HG03571 (cell line): ENCODE measurements at regions not wholly inside any gene's neighbourhood (a gene's known extent, or its start where the extent isn't known, plus 50 kb on each side); places are given as distances from the start of the nearest gene placed in this dataset.

Experiments
- ATAC-seq: cut with Tn5 transposase; IDR thresholded peaks from one replicate; pipeline ENCODE4 v1.9.1; 2021; ENCODE audit not compliant: unreplicated experiment

DNA sequence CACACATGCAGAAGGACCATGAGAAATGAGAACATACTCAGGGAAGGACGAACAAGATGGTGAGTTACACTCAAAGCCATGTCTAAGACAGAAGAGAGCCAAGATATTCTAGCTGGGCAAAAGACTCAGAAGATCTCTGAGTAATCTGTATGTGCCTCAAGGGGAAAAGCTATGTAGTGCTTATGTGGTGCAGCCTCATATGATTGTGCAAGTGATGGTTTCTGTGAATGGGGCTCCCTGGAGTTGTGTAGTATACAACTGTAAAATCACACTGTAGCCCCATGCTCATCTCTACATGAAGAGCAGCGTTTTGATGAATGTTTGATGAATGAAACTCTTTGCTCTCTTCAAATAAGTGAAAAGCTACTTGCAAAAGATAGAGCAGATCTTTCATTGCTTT lies 57.5 kb downstream of the OSR1 start:
- ATAC-seq, result no peak

DNA sequence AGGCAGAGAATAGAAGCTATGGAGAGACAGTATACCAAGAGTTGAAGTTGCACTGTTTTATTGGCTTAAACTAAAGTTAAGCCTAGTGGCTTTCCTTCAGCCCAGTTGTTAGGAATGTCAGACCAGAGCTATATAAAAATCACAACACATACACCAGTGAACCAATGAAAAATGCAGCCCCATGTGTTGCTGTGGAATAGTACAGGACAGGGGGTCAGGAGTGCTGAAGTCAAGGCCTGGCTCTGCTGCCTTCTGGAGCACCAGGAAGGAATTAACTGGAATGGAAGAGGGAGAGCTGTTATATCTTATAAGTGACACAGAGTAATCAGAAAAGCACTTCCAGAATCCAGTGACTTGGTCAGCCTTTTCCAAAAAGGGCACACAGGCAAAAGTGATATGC lies 58.9 kb downstream of the OSR1 start:
- no peak for ATAC-seq

DNA sequence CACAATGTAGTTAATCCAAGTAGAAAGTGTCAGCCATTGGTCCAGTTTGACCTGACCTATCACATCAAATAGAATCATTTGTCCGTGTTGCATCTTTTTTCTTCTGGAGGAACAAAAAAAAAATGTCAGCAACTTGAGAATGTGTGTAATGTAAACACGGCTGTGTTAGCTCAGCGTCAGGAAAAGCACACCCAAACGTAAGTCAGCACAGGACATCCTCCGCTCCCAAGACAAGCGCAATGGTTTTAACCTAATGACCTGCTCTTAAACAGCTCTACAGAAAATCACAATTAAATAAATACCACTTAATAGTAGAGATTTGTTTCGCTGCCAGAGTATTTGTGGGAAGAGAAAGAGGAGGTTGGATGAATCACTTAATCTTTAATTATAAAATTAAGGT lies 59.4 kb downstream of the OSR1 start:
- ATAC-seq, result no peak

DNA sequence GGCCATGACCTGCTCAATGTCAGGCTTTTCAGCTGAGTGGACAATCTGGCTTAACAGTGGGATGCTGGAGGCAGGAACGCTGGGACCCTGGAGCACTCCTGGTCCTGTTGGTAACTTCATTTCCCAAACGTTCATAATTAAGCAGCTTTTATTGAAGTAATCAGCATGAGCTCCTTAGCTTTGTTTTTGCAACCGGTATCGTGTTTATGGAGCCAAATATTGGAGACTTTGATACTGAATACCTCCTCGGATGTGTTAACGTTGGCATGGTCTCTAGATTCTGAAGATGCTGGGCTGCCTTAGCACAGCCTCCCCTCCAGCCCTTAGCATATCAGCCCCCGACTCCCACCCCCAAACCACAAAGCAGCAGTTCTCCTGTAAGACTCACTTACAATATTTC lies 60.7 kb downstream of the OSR1 start:
- no peak for ATAC-seq

DNA sequence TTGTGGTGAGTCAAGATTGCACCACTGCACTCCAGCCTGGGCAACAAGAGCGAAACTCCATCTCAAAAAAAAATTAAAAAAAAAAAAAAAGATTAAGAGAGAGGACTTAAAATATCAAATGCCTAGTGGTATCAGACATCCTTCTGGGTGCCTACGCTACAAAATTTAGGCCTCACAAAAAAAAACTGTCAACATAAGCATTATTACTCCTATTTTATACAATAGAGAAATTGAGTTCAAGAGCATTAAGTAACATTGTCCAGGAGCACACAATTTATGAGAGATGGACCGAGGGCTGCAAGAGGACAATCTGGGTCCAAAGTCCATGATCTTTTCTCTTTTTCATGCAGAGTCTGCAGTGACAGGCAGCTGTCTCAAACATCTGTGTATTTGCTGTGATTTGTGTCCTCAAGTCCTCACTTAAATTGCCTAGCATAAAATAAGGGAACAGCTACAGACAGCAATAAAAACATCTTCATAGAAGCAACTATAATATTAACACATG lies 62.4 kb downstream of the OSR1 start:
- no peak for ATAC-seq

DNA sequence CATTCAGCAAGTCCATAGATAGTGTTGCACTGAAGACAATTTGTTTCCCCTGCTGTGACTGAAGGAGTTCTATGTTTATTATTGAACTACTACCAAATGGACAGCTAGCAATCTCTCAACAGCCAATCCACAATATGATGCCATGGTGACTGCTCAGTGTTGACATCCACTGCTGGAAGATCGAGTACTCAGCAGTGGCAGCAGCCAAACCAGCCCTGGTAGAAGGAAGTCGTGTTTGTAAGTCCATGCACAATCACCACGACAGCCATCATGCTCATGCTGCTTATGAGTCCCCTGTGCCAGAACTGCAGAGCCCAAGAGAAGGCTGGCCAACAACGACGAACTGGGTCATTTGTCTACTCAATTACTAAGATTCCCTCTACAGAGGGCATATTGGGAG lies 66.4 kb downstream of the OSR1 start:
- no peak for ATAC-seq

DNA sequence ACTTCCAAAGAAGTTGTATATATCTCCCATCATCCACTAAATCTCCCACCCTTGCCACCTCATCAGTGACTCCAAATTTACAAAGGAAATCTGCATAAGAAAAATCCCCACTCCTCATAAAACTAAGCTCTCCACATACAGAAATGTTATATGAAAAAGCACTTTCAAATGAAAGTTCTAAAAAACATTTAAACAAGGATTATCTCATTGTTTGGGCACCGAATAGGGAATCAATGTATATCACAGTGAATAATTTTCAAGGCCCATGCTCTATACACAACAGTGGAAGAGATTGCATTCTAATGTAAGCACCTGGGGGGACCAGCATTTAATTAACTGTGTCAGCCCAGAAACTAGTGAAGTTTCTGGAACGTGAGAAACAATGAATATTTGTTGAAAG lies 70.1 kb downstream of the OSR1 start:
- no peak for ATAC-seq

DNA sequence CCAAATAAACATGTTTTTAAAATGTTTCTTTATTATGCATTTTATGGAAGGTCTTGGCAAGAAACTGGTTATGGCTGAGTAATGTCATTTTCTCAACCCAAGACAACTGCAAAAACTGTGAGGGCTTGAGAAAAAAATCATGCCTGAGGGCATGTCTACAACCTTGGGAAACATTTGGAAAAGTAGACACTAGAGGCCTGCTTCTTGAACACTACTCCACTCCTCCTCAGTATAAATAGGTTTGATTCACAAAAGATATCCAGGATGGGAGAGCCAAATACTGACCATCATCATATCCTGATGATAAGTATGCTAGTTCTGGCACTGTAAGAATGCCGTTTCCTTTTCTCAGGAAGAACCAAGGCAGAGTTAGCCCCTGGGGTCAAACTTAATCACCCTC lies 71.1 kb downstream of the OSR1 start:
- ATAC-seq, result no peak

DNA sequence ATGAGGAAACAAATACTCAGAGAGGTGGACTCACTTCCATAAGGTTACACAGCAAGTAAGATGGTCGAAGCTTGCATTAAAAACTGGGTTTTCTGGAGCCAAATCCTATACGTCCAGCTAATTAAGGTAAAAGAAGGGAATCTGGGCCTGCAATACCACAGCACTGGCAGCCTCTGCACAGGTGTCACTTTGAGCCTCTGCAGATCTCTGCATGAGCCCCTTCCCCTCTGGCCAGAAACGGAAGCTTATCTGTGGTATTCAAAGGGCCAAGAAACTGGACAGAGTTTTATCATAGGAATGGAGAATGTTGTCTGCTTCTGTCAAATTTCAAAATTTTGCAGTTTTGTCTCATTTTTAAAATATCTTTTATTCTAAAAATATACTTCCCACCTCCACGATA lies 76.1 kb downstream of the OSR1 start:
- ATAC-seq, result no peak

DNA sequence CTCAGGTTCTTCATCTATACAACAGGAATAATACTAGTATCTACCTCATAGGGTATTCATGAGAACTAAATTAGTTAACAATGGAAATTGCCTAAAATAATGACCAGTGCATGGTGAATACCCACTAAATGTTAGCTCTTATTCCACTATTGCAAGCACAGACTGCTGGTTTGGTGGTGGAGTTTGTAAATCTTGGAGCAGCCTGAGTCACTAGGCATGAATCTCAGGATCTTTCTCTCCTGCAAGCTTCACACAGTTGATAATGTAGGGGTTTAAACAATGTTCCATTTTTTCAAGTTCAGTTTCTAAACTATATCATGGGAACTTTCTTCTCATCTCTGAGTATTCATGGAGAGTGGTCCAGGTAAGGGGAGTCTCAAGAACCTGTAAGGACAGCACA lies 84.0 kb downstream of the OSR1 start:
- ATAC-seq, result no peak

DNA sequence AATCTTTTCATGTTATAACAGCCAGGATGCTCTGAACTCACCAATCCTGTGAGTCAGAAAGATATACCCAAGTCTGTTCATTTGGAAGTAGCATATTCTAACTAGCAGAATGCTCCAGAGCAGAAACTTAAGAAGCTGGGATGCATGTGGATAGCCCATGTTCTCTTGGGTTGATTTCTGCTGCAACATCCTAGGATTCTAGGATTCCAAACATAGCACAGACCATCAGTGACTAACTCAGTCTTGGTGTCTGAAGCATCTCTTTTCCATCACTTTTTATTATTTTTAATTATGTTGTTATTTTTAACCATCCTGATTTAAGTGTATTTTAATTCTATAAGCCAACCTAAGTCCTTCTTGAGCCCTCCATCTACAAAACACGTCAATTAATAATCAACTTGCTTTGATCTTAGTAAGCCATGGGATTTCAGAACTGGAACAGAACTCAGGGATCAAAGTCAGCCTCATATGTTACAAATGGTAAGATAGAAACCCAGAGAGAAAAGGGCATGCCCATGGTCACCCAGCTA lies 85.4 kb downstream of the OSR1 start:
- ATAC-seq, result no peak

DNA sequence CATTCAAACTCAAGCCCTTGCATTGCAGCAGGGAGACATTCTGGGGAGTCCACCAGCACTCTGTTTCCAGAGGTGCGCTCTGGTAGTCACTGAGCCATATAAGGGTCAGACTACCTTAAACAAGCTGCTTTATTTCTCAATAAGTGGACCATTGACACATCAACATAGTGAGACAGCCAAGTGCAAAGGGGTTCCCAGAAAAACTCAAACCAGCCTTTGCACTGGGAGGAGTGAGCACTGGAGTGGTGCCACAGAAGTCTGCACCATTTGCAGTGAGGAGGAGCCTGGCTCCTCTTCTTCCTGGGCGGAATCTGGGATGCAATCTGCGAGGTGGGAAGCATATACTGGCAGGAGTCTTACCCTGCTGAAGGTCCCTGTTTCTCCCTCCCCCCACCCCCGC lies 86.4 kb downstream of the OSR1 start:
- no peak for ATAC-seq

DNA sequence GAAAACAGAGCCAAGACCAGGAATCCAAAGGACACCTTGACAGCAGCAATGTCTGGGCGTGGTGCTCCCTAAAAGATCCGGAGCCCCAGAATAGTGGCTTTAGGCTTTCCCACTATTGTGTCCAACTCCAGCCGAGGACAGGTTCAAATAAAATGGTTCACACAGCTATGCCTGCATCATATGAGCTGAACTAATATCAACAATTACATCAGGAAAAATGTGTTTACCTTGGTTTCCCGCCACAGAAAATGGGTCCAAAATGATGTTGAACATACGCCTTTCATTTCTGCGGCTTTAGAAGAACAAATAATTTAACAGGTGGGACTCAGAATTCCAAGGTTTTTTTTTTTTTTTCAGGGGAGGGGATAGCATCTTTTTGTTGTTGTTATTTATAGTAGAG lies 93.6 kb downstream of the OSR1 start:
- no peak for ATAC-seq

DNA sequence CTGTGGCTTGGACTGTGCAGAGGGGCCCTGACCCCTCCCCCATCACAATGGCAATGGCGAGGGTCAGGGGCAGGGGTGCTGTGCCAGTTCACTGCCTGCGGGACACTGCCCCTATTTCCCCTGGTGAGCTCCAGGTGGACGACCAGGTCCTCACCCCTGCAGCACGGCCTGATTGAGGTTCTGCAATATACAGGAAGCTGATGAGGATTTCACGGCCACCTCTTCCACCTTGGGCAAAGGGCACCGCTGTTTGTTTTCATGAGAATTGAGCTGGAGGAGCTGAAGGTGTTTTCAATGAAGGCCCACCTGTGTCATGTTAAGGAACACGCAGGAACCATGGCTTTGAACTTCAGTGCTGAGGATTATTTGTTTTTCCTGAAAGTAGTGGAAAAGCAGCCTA lies 96.3 kb downstream of the OSR1 start:
- no peak for ATAC-seq

DNA sequence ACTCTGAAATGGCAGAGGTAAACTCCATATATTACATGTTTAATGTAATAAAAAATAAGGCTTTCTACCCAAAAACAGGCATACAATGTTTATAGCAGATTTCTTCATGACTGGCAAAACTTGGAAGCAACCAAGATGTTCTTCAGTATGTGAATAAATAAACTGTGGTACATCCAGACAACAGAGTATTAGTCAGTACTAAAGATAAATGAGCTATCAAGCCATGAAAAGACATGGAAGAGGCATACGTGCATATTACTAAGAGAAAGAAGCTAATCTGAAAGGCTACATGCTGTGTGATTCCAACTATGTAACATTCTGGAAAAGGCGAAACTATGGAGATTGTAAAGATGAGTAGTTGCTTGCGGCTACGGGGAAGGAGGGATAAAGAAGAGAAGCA lies 97.4 kb downstream of the OSR1 start:
- no peak for ATAC-seq

DNA sequence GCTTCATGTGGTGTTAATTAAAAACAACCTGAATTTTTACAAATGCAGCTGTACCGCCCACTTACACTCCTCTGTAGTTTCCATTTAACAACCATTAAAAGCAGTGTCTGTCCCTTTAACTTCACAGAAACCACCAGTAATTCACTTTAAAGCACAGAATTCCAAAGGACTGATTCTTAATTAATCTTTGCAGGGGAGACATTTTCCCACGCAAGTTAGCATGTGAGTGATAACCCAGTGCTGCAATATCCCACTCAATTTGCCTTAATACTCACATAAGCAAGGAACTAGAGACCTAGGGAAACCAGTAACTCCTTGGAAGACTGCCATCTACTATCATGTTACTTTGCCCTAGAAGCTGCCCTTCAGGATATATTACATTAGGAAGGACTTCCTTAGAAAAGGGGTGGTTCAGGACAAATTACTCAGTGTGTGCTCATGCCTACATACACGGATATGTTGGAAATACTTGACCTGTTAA lies 102.3 kb downstream of the OSR1 start:
- no peak for ATAC-seq

DNA sequence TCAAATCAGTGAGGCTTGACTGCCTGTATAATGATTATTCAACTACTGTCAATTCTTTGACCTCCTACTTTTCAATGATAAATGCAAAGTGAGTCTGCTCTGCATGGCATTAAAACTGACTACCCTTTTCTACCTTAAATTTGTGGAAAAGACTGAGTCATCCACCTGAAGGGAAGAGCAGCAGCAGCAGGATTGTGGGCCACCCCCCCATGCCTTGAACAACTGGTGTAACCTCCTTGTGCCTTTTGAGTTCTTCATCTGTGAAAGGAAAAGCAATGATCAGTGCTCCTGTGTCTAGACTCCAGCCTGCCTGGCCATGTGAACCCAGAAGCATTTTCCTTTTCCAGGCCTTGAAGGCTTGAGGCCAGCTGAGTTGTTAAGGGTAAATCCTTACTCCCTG lies 102.9 kb downstream of the OSR1 start:
- ATAC-seq, result no peak

DNA sequence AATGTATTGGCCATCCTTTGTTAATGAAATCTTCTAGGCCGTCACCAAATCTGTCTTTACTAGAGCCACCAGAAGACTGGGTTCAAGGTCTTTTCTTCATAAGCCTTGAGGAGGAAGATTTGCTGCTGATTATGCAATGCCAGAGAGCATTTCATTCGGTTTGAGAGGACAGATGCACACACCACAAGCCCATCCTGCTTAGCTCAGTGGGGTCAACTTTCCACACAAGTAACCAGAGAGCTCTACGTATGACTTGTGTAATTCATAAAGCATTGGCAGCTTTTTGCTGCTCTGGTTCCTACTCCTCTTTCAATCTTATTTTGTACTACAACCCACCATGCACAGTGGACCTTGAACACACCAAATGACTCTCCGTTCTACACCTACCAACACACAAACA lies 106.9 kb downstream of the OSR1 start:
- no peak for ATAC-seq

DNA sequence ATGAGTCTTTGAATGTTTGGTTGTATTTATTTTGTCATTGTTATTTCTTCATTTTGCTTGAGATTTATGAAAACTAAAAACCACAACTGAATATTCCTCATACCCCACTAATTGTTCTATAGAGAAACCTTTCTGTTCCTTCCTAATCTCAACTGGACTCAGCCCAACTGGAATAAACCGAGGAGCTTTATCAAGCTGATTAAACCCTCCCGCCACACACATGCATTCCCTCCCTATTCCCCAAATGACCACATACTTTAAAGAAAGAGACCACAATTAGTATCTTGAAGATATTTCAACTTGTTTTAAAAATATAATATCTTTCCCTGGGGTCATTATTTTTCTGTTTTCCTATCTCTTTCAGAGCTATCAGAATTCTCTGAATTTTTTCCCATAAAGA lies 107.5 kb downstream of the OSR1 start:
- no peak for ATAC-seq

DNA sequence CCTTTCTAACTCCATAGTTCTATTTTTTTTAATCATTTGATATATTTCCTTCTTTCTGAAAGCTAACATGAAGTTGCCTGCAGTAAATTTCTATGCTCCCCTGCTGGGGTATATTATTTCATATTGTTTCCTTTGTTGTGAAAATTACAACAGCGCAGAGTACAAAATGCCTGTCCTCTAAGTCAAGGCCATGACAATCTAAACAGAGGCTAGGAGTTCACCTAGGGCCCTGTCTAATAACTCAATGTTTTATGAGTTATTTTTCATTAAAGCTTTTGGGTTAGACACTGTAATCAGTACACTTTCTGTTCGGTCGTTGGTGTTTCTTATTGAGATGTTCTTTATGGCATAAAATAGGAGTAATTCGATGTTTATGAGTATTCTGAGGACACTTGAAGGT lies 111.2 kb downstream of the OSR1 start:
- ATAC-seq, result no peak

DNA sequence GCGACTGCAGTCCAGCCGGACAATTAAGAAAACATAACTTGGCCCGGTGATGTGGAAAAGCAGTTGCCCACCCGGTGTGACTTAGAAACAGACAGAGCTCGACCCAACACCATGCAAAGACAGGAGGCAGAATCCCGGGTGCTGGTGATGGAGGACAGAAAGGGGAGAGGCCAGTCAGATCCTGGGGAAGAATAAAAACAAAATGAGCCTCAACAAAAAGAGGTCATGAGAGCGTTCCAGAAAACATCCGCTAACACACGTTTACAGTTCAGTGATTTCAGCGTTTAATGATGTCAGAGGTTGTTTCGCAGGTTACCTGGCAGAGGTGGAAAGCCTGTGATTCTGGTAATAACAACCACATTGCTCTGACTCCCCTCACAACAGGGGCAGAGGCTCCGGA lies 111.9 kb downstream of the OSR1 start:
- ATAC-seq, result no peak

DNA sequence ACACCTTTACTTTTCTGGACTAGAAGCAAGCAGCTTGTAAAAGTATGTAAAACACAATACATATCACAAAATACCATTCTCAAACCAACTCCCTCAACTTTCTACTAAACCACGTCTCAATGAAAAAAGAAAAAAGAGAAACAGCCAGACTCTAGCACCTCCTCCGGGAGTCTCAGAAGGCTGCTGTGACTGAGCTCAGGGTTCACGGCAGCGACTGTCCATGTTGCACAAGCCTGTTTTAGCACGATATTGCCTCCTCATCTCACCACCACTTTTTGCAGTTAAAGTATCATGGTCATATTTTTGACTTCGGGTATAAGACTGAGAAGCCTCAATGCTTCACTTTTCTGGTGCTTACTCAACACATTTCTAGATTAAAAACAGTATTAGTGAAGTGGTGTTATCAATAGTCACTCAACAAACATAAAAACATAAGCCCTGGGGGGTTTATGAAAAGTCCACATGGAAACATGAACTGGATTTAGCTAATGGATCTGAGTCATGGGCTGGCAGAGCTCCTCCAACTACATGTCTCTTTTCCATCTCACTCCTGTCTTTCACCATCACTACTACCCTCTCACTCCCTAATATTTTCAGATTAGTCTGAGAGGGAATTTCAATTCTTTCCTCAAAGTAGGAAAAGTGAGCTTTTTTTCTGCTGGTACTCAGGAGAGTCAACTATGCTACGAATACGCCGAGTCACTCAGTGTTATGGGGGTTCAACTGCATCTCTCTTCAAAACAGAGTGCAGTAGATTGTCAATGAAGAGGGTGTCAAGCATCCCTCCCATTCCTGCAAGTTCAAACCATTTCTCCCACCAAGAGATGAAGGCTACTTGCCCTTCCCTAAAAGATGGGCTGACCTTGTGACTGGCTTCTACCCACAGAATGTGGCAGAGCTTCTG lies 113.7 kb downstream of the OSR1 start:
- no peak for ATAC-seq
